ENCODE measurements at regions not wholly inside any gene's neighbourhood (a gene's known extent, or its start where the extent isn't known, plus 50 kb on each side); places are given as distances from the start of the nearest gene placed in this dataset.

- no peak overlapping the region for H3K4me3 ChIP-seq (replicated peaks; ENCODE audit: low read depth, low read length)
- no peak for TF ChIP-seq CTCF (IDR thresholded peaks at IDR 0.05; ENCODE audit: insufficient read depth, low read length, poor library complexity, severe bottlenecking)
- DNase-seq (ENCODE audit: extremely low read depth, insufficient read length) = no peak
- no peaks in the 10 kb centered on the region for H3K27me3 ChIP-seq (replicated peaks; ENCODE audit: control insufficient read depth, insufficient read depth, low read length)
- no peaks in the 10 kb centered on the region for H3K36me3 ChIP-seq (ENCODE audit: control insufficient read depth, insufficient read depth, low read length)
Measured at GRCh38 chr2:203645831-203646230, 60.6 kb upstream of the CD28 start.

DNA sequence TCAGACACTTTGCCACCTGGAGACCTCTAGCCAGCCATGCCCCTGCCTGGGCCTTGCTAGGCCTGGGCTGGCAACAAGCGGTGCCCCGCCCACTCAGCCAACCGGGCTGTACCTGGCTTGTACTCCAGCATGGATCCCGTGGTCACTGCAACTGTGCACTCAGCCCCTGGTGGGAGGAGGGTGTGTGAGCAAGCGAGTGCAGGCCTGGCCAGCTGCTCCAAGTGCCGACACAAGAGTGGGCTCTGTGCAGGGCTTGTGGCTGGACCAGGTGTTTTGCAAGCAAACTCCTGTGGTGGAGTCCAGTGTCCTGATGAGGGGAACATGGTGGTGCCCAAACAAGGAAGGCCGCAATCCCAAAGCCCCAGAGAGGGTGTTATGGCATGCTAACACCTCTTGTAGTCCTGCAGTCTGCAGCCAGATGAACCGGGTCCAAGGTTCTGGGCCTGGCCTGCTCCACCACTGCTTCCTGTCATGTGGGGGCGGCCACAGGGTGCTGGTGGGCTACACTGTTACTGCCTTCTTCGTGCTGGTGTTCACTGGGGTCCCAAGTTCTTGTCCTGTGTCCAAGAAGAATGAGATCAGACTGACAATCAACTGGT, 60.1 kb upstream of the CD28 start:
- no peak for TF ChIP-seq CTCF (IDR thresholded peaks at IDR 0.05; ENCODE audit: insufficient read depth, low read length, poor library complexity, severe bottlenecking)
- Histone ChIP-seq H3K4me3 (replicated peaks; ENCODE audit: low read depth, low read length) (no peak overlapping the region), H3K27me3 (replicated peaks; ENCODE audit: control insufficient read depth, insufficient read depth, low read length) (no peaks in the 10 kb centered on the region), H3K36me3 (ENCODE audit: control insufficient read depth, insufficient read depth, low read length) (no peaks in the 10 kb centered on the region)
- DNase-seq (ENCODE audit: extremely low read depth, insufficient read length) = no peak

DNA sequence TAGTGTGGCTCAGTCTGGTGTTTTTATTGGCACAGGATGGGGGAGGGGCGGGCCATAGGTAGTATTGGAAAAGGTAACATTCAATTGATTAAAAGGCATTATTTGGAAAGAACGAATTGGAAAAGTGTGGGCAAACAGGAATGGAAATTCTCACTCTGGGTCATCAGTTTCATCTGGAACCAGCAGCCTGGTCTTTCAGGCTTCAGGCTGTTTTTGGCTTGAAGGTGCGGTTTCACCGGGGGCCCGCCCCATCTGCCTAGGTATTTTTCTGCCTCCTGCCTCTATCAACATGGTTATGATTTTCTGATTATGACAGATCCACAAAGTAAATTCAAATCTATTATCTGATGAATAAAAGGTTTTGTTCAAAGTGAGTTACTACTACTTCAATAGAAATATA, 59.5 kb upstream of the CD28 start:
- no peak for TF ChIP-seq CTCF (IDR thresholded peaks at IDR 0.05; ENCODE audit: insufficient read depth, low read length, poor library complexity, severe bottlenecking)
- no peak overlapping the region for H3K4me3 ChIP-seq (replicated peaks; ENCODE audit: low read depth, low read length)
- no peak for DNase-seq (ENCODE audit: extremely low read depth, insufficient read length)
- no peaks in the 10 kb centered on the region for H3K36me3 ChIP-seq (ENCODE audit: control insufficient read depth, insufficient read depth, low read length)
- no peaks in the 10 kb centered on the region for H3K27me3 ChIP-seq (replicated peaks; ENCODE audit: control insufficient read depth, insufficient read depth, low read length)

GRCh38 chr2:203647579-203647978, 58.9 kb upstream of the CD28 start:
- TF ChIP-seq CTCF (IDR thresholded peaks at IDR 0.05; ENCODE audit: insufficient read depth, low read length, poor library complexity, severe bottlenecking) = no peak
- Histone ChIP-seq H3K27me3 (replicated peaks; ENCODE audit: control insufficient read depth, insufficient read depth, low read length) (no peaks in the 10 kb centered on the region), H3K4me3 (replicated peaks; ENCODE audit: low read depth, low read length) (no peak overlapping the region), H3K36me3 (ENCODE audit: control insufficient read depth, insufficient read depth, low read length) (no peaks in the 10 kb centered on the region)
- DNase-seq (ENCODE audit: extremely low read depth, insufficient read length) = no peak

GRCh38 chr2:203648273-203648672, 58.2 kb upstream of the CD28 start:
- no peak for DNase-seq (ENCODE audit: extremely low read depth, insufficient read length)
- Histone ChIP-seq H3K27me3 (replicated peaks; ENCODE audit: control insufficient read depth, insufficient read depth, low read length) (no peaks in the 10 kb centered on the region), H3K4me3 (replicated peaks; ENCODE audit: low read depth, low read length) (no peak overlapping the region), H3K36me3 (ENCODE audit: control insufficient read depth, insufficient read depth, low read length) (no peaks in the 10 kb centered on the region)
- TF ChIP-seq CTCF (IDR thresholded peaks at IDR 0.05; ENCODE audit: insufficient read depth, low read length, poor library complexity, severe bottlenecking) = no peak

Measured in GM06990 (cell line).